ENCODE measurements at regions not wholly inside any gene's neighbourhood (a gene's known extent, or its start where the extent isn't known, plus 50 kb on each side); places are given as distances from the start of the nearest gene placed in this dataset.

DNA sequence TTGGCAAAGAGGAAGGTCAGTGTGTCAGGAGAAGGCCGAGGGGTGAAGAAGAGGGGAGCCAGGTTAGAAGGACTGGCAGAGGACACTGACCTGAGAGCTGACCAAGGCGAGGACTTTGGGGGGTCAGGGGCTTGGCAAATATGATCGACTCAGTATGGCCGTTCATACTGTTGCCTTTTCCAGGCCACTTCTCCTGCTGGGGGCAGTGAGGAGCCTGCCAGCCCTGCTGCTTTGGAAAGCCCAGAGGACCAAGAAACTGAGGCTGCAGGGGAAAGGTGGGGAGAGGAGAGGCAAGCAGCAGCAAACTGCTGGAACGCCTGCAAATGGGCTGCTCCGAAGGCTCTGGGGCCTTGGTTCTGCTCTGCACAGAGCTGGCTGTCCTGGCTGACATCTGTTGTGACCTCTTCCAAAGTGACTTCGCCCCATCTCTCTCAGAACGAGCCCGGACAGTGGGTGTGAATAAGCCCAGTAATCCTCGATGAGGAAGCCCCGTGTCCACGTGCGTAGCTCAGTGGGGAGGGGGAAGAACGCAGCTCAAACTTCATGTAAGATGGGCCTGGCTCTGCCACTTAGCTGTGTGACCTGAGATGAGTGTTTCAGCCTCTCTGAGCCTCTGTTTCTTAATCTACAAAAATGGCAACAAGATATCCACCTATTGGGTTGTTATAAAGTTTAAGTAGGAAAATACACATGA lies 111.3 kb downstream of the SALL1 start:
- no peak for DNase-seq
- no peaks in the 10 kb centered on the region for H3K36me3 Mint-ChIP-seq (ENCODE audit: insufficient read depth, unreplicated experiment)
- H3K4me3 Mint-ChIP-seq (ENCODE audit: low read depth, unreplicated experiment) = no peak overlapping the region
- peaks cover 74% of the 10 kb centered on the region for H3K27me3 Mint-ChIP-seq (ENCODE audit: unreplicated experiment)
- intact Hi-C loops (cut with micrococcal nuclease; ENCODE audit: unreplicated experiment) = no loop called here
- H3K9me3 Mint-ChIP-seq (ENCODE audit: low read depth, unreplicated experiment) = no peaks in the 10 kb centered on the region
- TF ChIP-seq, protein P1, sequence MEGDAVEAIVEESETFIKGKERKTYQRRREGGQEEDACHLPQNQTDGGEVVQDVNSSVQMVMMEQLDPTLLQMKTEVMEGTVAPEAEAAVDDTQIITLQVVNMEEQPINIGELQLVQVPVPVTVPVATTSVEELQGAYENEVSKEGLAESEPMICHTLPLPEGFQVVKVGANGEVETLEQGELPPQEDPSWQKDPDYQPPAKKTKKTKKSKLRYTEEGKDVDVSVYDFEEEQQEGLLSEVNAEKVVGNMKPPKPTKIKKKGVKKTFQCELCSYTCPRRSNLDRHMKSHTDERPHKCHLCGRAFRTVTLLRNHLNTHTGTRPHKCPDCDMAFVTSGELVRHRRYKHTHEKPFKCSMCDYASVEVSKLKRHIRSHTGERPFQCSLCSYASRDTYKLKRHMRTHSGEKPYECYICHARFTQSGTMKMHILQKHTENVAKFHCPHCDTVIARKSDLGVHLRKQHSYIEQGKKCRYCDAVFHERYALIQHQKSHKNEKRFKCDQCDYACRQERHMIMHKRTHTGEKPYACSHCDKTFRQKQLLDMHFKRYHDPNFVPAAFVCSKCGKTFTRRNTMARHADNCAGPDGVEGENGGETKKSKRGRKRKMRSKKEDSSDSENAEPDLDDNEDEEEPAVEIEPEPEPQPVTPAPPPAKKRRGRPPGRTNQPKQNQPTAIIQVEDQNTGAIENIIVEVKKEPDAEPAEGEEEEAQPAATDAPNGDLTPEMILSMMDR (IDR thresholded peaks at IDR 0.05; ENCODE audit: unreplicated experiment) = no peak
- no peak overlapping the region for H3K27ac Mint-ChIP-seq (ENCODE audit: unreplicated experiment)
- CTCF ChIA-PET = no interaction called here
- no peaks in the 10 kb centered on the region for H3K4me1 Mint-ChIP-seq (ENCODE audit: low read depth, unreplicated experiment)
- no TSS peak for BruUV-seq (replicated peaks)

DNA sequence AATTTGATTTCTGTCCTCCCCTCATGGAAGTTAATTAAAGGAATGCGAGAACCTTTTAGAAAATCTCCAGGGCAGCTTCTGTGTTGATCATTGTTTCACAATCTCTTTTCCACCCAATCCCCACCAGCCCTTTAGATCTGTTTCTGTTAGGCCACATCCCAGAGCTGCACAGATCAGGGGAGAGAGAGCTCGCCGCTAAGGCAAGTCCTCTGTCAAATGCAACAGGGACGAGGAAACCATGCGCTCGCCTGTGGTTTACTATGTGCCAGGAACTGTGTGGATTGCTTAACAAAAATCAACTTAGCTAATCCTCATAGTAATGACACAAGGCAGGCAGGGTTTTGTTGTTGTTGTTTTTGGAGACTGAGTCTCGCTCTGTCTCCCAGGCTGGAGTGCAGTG lies 115.4 kb downstream of the SALL1 start:
- DNase-seq = no peak
- TF ChIP-seq, protein P1 (IDR thresholded peaks at IDR 0.05; ENCODE audit: unreplicated experiment) = no peak
- no peaks in the 10 kb centered on the region for H3K4me1 Mint-ChIP-seq (ENCODE audit: low read depth, unreplicated experiment)
- BruUV-seq (replicated peaks) = no TSS peak
- peaks cover 56% of the 10 kb centered on the region for H3K27me3 Mint-ChIP-seq (ENCODE audit: unreplicated experiment)
- CTCF ChIA-PET = interaction anchor here (0.9 kb wide), 1 partner anchor 15 kb away, joined by 4 read pairs; no protein-coding TSS in a partner anchor
- no peaks in the 10 kb centered on the region for H3K36me3 Mint-ChIP-seq (ENCODE audit: insufficient read depth, unreplicated experiment)
- H3K27ac Mint-ChIP-seq (ENCODE audit: unreplicated experiment) = no peak overlapping the region
- H3K9me3 Mint-ChIP-seq (ENCODE audit: low read depth, unreplicated experiment) = no peaks in the 10 kb centered on the region
- no peak overlapping the region for H3K4me3 Mint-ChIP-seq (ENCODE audit: low read depth, unreplicated experiment)
- intact Hi-C loops (cut with micrococcal nuclease; ENCODE audit: unreplicated experiment) = no loop called here

DNA sequence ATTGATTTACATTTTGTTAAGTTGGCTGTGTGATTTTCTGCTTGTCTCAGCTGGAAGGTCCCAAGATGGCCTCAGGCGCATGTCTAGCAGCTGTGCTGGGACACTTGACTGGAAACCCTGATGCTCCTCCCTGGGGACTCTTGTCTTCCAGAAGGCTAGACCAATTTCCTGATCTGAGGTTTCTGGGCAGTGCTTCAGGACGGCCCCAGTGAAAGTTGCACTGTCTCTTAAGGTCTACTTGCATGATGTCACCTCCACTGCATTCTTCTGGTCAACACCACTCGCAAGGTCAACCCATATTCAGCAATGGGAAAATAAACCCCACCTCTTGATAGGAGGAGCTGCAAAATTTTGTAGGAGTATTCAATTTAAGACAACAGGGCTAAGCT lies 116.0 kb downstream of the SALL1 start:
- CTCF ChIA-PET = no interaction called here
- Mint-ChIP-seq H3K4me3 (ENCODE audit: low read depth, unreplicated experiment) (no peak overlapping the region), H3K27me3 (ENCODE audit: unreplicated experiment) (peaks cover 55% of the 10 kb centered on the region), H3K9me3 (ENCODE audit: low read depth, unreplicated experiment) (no peaks in the 10 kb centered on the region), H3K36me3 (ENCODE audit: insufficient read depth, unreplicated experiment) (no peaks in the 10 kb centered on the region), H3K27ac (ENCODE audit: unreplicated experiment) (no peak overlapping the region), H3K4me1 (ENCODE audit: low read depth, unreplicated experiment) (no peaks in the 10 kb centered on the region)
- no TSS peak for BruUV-seq (replicated peaks)
- no peak for DNase-seq
- TF ChIP-seq, protein P1 (IDR thresholded peaks at IDR 0.05; ENCODE audit: unreplicated experiment) = no peak
- intact Hi-C loops (cut with micrococcal nuclease; ENCODE audit: unreplicated experiment) = no loop called here

DNA sequence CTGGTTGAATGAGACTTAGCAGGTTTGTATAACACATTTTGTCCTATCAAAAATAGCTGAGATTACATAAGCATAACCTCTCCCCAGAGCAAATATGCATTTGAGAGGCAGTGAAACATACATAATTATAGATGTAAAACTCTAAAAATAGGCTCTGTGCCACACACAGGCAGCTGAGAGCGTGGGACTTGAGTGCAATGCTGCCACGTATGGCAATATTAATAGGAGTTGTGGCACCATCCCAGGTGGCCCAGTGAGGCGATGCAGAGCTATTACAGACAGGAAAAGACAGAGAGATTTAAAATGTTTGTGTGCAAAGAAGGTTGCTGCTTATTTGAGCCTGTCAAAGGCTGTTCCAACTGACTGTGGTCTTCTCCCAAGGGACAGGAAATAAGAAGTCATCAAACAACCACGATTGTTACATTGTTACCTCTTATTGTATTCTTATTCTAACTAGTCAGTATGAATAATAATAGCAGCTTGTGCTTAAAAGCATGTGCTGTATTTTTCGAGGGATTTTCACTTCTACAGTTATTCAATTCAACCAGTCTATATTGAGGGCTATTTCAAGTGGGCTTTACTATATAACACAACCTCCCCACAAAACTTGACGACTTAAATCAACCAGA lies 116.5 kb downstream of the SALL1 start:
- no peak overlapping the region for H3K4me3 Mint-ChIP-seq (ENCODE audit: low read depth, unreplicated experiment)
- TF ChIP-seq, protein P1 (IDR thresholded peaks at IDR 0.05; ENCODE audit: unreplicated experiment) = no peak
- peaks cover 50% of the 10 kb centered on the region for H3K27me3 Mint-ChIP-seq (ENCODE audit: unreplicated experiment)
- CTCF ChIA-PET = no interaction called here
- no peak overlapping the region for H3K27ac Mint-ChIP-seq (ENCODE audit: unreplicated experiment)
- intact Hi-C loops (cut with micrococcal nuclease; ENCODE audit: unreplicated experiment) = no loop called here
- no peak for DNase-seq
- H3K36me3 Mint-ChIP-seq (ENCODE audit: insufficient read depth, unreplicated experiment) = no peaks in the 10 kb centered on the region
- H3K9me3 Mint-ChIP-seq (ENCODE audit: low read depth, unreplicated experiment) = no peaks in the 10 kb centered on the region
- no peaks in the 10 kb centered on the region for H3K4me1 Mint-ChIP-seq (ENCODE audit: low read depth, unreplicated experiment)
- BruUV-seq (replicated peaks) = no TSS peak
